ENCODE measurements at regions not wholly inside any gene's neighbourhood (a gene's known extent, or its start where the extent isn't known, plus 50 kb on each side); places are given as distances from the start of the nearest gene placed in this dataset.

- Histone ChIP-seq H3K9ac (ENCODE audit: low read length in 3 of 3) (no peak overlapping the region), H3K36me3 (ENCODE audit: control insufficient read depth in 2 of 3, insufficient read depth in 3 of 3, low read length in 3 of 3) (no peaks in the 10 kb centered on the region)
- FAIRE-seq: no peak
Observed at GRCh38 chr3:15851735-15852134, 54.0 kb upstream of the ANKRD28 start.

GRCh38 chr3:15858547-15859506 lies 61.0 kb upstream of the ANKRD28 start:
- no peaks in the 10 kb centered on the region for H3K36me3 ChIP-seq (ENCODE audit: control insufficient read depth in 2 of 3, insufficient read depth in 3 of 3, low read length in 3 of 3)
- no peak for TF ChIP-seq CTCF (IDR thresholded peaks at IDR 0.05; ENCODE audit: borderline replicate concordance, extremely low read depth, insufficient read depth)
- FAIRE-seq (no peak), DNase-seq (peak; percentile 76 to 91 (median 78))
- no peaks in the 10 kb centered on the region for H3K27me3 ChIP-seq (ENCODE audit: control insufficient read depth, insufficient read depth, low read length)
- peak overlapping the region; percentile 87 to 88 for H3K27ac ChIP-seq (ENCODE audit: low read depth in 2 of 2, low read length in 2 of 2)
- peaks cover 0 to 9% (median 7%) of the 10 kb centered on the region in 3 donors for H3K4me1 ChIP-seq (ENCODE audit: control insufficient read depth in 2 of 3, insufficient read depth in 2 of 3, low read depth in 1 of 3, low read length in 3 of 3)
- H3K9ac ChIP-seq (ENCODE audit: low read length in 3 of 3): peak overlapping the region; percentile 2 to 82 (median 3)
- intact Hi-C loops (cut with DNase I): no loop called here
- peak overlapping the region; percentile 68 to 86 (median 68) for H3K4me3 ChIP-seq (ENCODE audit: low read length in 3 of 3)
- no peaks in the 10 kb centered on the region for H3K9me3 ChIP-seq (ENCODE audit: control insufficient read depth in 2 of 3, insufficient read depth in 1 of 3, low read length in 3 of 3)

More at GRCh38 chr3:15851735-15852134, 54.0 kb upstream of the ANKRD28 start:
- Histone ChIP-seq H3K4me1 (ENCODE audit: control insufficient read depth in 2 of 3, insufficient read depth in 2 of 3, low read depth in 1 of 3, low read length in 3 of 3) (no peaks in the 10 kb centered on the region), H3K27ac (ENCODE audit: low read depth in 2 of 2, low read length in 2 of 2) (no peak overlapping the region), H3K9me3 (ENCODE audit: control insufficient read depth in 2 of 3, insufficient read depth in 1 of 3, low read length in 3 of 3) (peaks cover 0 to 1% (median 0%) of the 10 kb centered on the region in 3 donors), H3K27me3 (ENCODE audit: control insufficient read depth, insufficient read depth, low read length) (no peaks in the 10 kb centered on the region), H3K4me3 (ENCODE audit: low read length in 3 of 3) (no peak overlapping the region)
- intact Hi-C loops (cut with DNase I): no loop called here
- DNase-seq: no peak
- TF ChIP-seq CTCF (IDR thresholded peaks at IDR 0.05; ENCODE audit: borderline replicate concordance, extremely low read depth, insufficient read depth): no peak

- FAIRE-seq: no peak
- TF ChIP-seq CTCF (IDR thresholded peaks at IDR 0.05; ENCODE audit: borderline replicate concordance, extremely low read depth, insufficient read depth): no peak
- H3K36me3 ChIP-seq (ENCODE audit: control insufficient read depth in 2 of 3, insufficient read depth in 3 of 3, low read length in 3 of 3): no peaks in the 10 kb centered on the region
Observed at GRCh38 chr3:15859507-15860013, 61.8 kb upstream of the ANKRD28 start.

More at GRCh38 chr3:15859507-15860013, 61.8 kb upstream of the ANKRD28 start:
- Histone ChIP-seq H3K27ac (ENCODE audit: low read depth in 2 of 2, low read length in 2 of 2) (peak overlapping the region; percentile 87 to 88), H3K9me3 (ENCODE audit: control insufficient read depth in 2 of 3, insufficient read depth in 1 of 3, low read length in 3 of 3) (no peaks in the 10 kb centered on the region), H3K4me1 (ENCODE audit: control insufficient read depth in 2 of 3, insufficient read depth in 2 of 3, low read depth in 1 of 3, low read length in 3 of 3) (peaks cover 0 to 9% (median 7%) of the 10 kb centered on the region in 3 donors), H3K27me3 (ENCODE audit: control insufficient read depth, insufficient read depth, low read length) (no peaks in the 10 kb centered on the region), H3K9ac (ENCODE audit: low read length in 3 of 3) (no peak overlapping the region), H3K4me3 (ENCODE audit: low read length in 3 of 3) (peak overlapping the region in 1 of 3 donors; percentile 86)
- intact Hi-C loops (cut with DNase I): no loop called here
- DNase-seq: peak; percentile 89 to 96 (median 93)

All from kidney (tissue), 13 donors.